Smooth muscle cell (in vitro differentiated cells): ENCODE measurements at regions not wholly inside any gene's neighbourhood (a gene's known extent, or its start where the extent isn't known, plus 50 kb on each side); places are given as distances from the start of the nearest gene placed in this dataset.

Experiments
- DNase-seq: peaks from one replicate; lab custom pipeline; 2025; ENCODE audit not compliant: unreplicated experiment; lab: John Stamatoyannopoulos, UW
- H2AFZ ChIP-seq: fragments of 200-600 bp; sonication (generic); 2 replicates; pipeline ENCODE4 v1.6.0; 2016; ENCODE audit warnings: antibody characterized with exemption, low read depth, mild to moderate bottlenecking
- H3F3A ChIP-seq: fragments of 200-600 bp; sonication (generic); 2 replicates; pipeline ENCODE4 v1.6.0; 2017; ENCODE audit warnings: antibody characterized with exemption, low read depth
- H3K27ac ChIP-seq: fragments of 200-600 bp; sonication (generic); 2 replicates; pipeline ENCODE4 v1.5.1; 2016; ENCODE audit warnings: low read depth, mild to moderate bottlenecking
- H3K27me3 ChIP-seq: fragments of 200-600 bp; sonication (generic); 2 replicates; pipeline ENCODE4 v1.6.1; 2016; ENCODE audit warnings: low read depth, mild to moderate bottlenecking
- H3K36me3 ChIP-seq: fragments of 200-600 bp; sonication (generic); 2 replicates; pipeline ENCODE4 v1.5.1; 2016; ENCODE audit warnings: low read depth
- H3K4me1 ChIP-seq: fragments of 200-600 bp; sonication (generic); 2 replicates; pipeline ENCODE4 v1.5.1; 2016; ENCODE audit warnings: low read depth
- H3K4me2 ChIP-seq: fragments of 200-600 bp; sonication (generic); 2 replicates; pipeline ENCODE4 v1.6.0; 2016; ENCODE audit warnings: mild to moderate bottlenecking
- H3K4me3 ChIP-seq: fragments of 200-600 bp; sonication (generic); 2 replicates; pipeline ENCODE4 v1.5.1; 2016; ENCODE audit warnings: mild to moderate bottlenecking
- H3K79me2 ChIP-seq: fragments of 200-600 bp; sonication (generic); 2 replicates; pipeline ENCODE4 v1.6.0; 2016; ENCODE audit warnings: low read depth, mild to moderate bottlenecking
- H3K9ac ChIP-seq: fragments of 200-600 bp; sonication (generic); 2 replicates; pipeline ENCODE4 v1.6.0; 2016; ENCODE audit warnings: low read depth
- H3K9me3 ChIP-seq: fragments of 200-600 bp; sonication (generic); replicated peaks from 2 replicates; pipeline ENCODE4 v1.5.1; 2016; ENCODE audit warnings: low read depth
- H4K20me1 ChIP-seq: fragments of 200-600 bp; sonication (generic); 2 replicates; pipeline ENCODE4 v1.6.0; 2016; ENCODE audit warnings: low read depth
- WGBS: methylation state at CpG from one replicate; pipeline ENCODE4 v1.1.7; 2016; ENCODE audit warnings: low lambda C conversion rate; 5-methylcytosine and 5-hydroxymethylcytosine counted together
- TF ChIP-seq, protein P1 (sequence below): fragments of 200-600 bp; sonication (generic); IDR thresholded peaks from 2 replicates; pipeline ENCODE4 v1.5.1; 2017; ENCODE audit warnings: borderline replicate concordance, mild to moderate bottlenecking, antibody characterized with exemption; ENCODE audit not compliant: insufficient read depth, poor library complexity, severe bottlenecking

DNA sequence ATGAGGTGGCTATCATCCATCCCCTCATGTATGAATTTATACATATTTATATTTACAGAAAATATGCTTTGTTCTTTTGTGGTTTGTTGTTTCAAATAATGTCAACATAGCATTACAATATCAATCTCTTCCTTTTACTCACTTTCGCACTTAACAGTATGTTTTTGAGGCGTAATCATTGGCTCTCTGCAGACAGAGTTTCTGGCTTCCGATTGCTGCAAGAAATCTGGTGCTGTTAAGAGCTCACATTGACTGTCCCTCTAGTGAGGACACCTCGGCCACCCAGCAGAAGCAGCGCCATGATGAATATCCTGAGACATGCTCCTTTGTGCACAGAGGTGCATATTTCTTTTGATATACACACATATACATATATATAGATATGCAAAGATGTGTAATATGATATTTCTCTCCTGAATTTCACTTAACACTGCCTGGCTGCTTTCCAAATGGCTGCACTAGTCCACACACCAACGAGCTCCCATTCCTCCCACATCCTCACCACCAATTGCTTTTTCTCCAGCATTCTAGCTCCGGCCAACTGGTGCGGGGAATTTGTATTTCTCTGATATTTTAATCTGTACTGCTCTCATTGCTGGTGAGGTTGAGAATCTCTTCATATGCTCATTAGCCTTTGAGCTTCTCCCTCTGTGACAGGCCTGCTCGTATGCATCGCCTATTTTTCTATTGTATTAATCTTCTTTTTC, 248.4 kb downstream of the SIPA1L2 start:
- Histone ChIP-seq H3K9ac (no peak overlapping the region), H3K4me1 (no peaks in the 10 kb centered on the region), H3K27ac (peak overlapping the region; percentile 88), H3K4me2 (peak overlapping the region; percentile 15), H2AFZ (no peak overlapping the region), H3F3A (peaks cover 12% of the 10 kb centered on the region), H3K27me3 (no peaks in the 10 kb centered on the region), H3K9me3 (no peaks in the 10 kb centered on the region), H4K20me1 (no peaks in the 10 kb centered on the region), H3K4me3 (no peak overlapping the region), H3K79me2 (no peaks in the 10 kb centered on the region), H3K36me3 (no peaks in the 10 kb centered on the region)
- 86% methylated on average over 10 of the region's 10 CpGs for WGBS
- TF ChIP-seq, protein P1, sequence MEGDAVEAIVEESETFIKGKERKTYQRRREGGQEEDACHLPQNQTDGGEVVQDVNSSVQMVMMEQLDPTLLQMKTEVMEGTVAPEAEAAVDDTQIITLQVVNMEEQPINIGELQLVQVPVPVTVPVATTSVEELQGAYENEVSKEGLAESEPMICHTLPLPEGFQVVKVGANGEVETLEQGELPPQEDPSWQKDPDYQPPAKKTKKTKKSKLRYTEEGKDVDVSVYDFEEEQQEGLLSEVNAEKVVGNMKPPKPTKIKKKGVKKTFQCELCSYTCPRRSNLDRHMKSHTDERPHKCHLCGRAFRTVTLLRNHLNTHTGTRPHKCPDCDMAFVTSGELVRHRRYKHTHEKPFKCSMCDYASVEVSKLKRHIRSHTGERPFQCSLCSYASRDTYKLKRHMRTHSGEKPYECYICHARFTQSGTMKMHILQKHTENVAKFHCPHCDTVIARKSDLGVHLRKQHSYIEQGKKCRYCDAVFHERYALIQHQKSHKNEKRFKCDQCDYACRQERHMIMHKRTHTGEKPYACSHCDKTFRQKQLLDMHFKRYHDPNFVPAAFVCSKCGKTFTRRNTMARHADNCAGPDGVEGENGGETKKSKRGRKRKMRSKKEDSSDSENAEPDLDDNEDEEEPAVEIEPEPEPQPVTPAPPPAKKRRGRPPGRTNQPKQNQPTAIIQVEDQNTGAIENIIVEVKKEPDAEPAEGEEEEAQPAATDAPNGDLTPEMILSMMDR, result no peak
- DNase-seq, result no peak

- H3K9ac ChIP-seq, result no peak overlapping the region
- H4K20me1 ChIP-seq, result no peaks in the 10 kb centered on the region
- 97% methylated on average over 3 of the region's 3 CpGs for WGBS
- no peaks in the 10 kb centered on the region for H3K4me1 ChIP-seq
- no peak for DNase-seq
- H3K27me3 ChIP-seq, result no peaks in the 10 kb centered on the region
- H3F3A ChIP-seq, result peaks cover 12% of the 10 kb centered on the region
- H3K27ac ChIP-seq, result no peak overlapping the region
- no peak overlapping the region for H2AFZ ChIP-seq
- H3K4me3 ChIP-seq, result no peak overlapping the region
- TF ChIP-seq, protein P1, result no peak
- H3K4me2 ChIP-seq, result peak overlapping the region; percentile 25
- no peaks in the 10 kb centered on the region for H3K79me2 ChIP-seq
- no peaks in the 10 kb centered on the region for H3K9me3 ChIP-seq
- no peaks in the 10 kb centered on the region for H3K36me3 ChIP-seq
These were observed 249.3 kb downstream of the SIPA1L2 start for GRCh38 chr1:232380596-232380995.

GRCh38 chr1:232380131-232380530, 249.8 kb downstream of the SIPA1L2 start:
- TF ChIP-seq, protein P1, result no peak
- no peak overlapping the region for H3K4me2 ChIP-seq
- H3K9me3 ChIP-seq, result no peaks in the 10 kb centered on the region
- no peaks in the 10 kb centered on the region for H4K20me1 ChIP-seq
- H3K4me3 ChIP-seq, result no peak overlapping the region
- peaks cover 12% of the 10 kb centered on the region for H3F3A ChIP-seq
- H3K27me3 ChIP-seq, result no peaks in the 10 kb centered on the region
- no peak overlapping the region for H3K27ac ChIP-seq
- DNase-seq, result no peak
- H3K79me2 ChIP-seq, result no peaks in the 10 kb centered on the region
- H3K36me3 ChIP-seq, result no peaks in the 10 kb centered on the region
- WGBS, result 98% methylated on average over 3 of the region's 3 CpGs
- no peak overlapping the region for H3K9ac ChIP-seq
- no peaks in the 10 kb centered on the region for H3K4me1 ChIP-seq
- no peak overlapping the region for H2AFZ ChIP-seq

DNA sequence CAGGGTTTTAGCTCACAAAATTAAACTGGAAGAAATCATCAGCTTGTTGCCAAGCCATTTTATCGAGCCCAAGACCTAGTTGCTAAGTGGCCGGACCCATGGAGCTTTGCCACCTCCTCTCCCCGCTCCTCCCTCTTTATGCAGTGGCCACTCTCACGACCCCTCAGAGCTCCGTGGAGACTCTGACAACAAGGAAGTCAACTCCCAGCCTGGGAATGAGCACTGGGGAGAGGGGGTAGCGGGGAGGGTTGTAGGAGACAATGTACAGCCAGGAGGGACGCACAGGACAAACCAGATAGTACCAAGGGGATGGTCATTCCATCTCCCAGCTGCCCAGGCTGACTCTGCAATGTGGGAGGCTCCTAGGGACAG, 250.9 kb downstream of the SIPA1L2 start:
- Histone ChIP-seq H3K4me2 (no peak overlapping the region), H3K27ac (no peak overlapping the region), H4K20me1 (no peaks in the 10 kb centered on the region), H3K27me3 (no peaks in the 10 kb centered on the region), H3F3A (peaks cover 10% of the 10 kb centered on the region), H3K4me1 (no peaks in the 10 kb centered on the region), H3K36me3 (no peaks in the 10 kb centered on the region), H3K9me3 (no peaks in the 10 kb centered on the region), H3K79me2 (no peaks in the 10 kb centered on the region), H2AFZ (peak overlapping the region; percentile 17), H3K9ac (no peak overlapping the region), H3K4me3 (no peak overlapping the region)
- no peak for DNase-seq
- WGBS, result 89% methylated on average over 7 of the region's 7 CpGs
- TF ChIP-seq, protein P1, result no peak
